Lung (tissue), 11 donors: ENCODE measurements at regions not wholly inside any gene's neighbourhood (a gene's known extent, or its start where the extent isn't known, plus 50 kb on each side); places are given as distances from the start of the nearest gene placed in this dataset.

Experiments
- ATAC-seq: fragments of 200-7000 bp; cut with Tn5 transposase; one replicate; pipeline ENCODE4 v1.9.1; 2020; ENCODE audit warnings: moderate number of reproducible peaks; ENCODE audit not compliant: insufficient read depth, low FRiP score
- DNase-seq, 3 donors: peaks; one replicate each; pipeline ENCODE4 v3.0.0-alpha.2; 2013 to 2017
- H3K27ac ChIP-seq, 2 donors: one replicate each; pipeline ENCODE4 v1.5.1; 2013; ENCODE audit warnings: mild to moderate bottlenecking in 2 of 2, moderate library complexity in 2 of 2, control low read depth in 1 of 2, inconsistent platforms in 1 of 2, low read depth in 1 of 2, low read length in 1 of 2
- H3K27me3 ChIP-seq, 3 donors: one replicate each; pipeline ENCODE4 v1.5.1; 2013; ENCODE audit warnings: low read length in 2 of 3; ENCODE audit not compliant: control insufficient read depth in 3 of 3, insufficient read depth in 3 of 3
- H3K36me3 ChIP-seq, 4 donors: one replicate each; pipeline ENCODE4 v1.5.1; 2013; ENCODE audit warnings: low read length in 4 of 4, mild to moderate bottlenecking in 1 of 4, moderate library complexity in 1 of 4; ENCODE audit not compliant: control insufficient read depth in 4 of 4, insufficient read depth in 4 of 4
- H3K4me1 ChIP-seq, 5 donors: one replicate each; pipeline ENCODE4 v1.5.1; 2013; ENCODE audit warnings: low read length in 5 of 5, mild to moderate bottlenecking in 2 of 5, moderate library complexity in 1 of 5; ENCODE audit not compliant: control insufficient read depth in 5 of 5, insufficient read depth in 5 of 5
- H3K4me3 ChIP-seq: one replicate; pipeline ENCODE4 v1.5.1; 2013; ENCODE audit warnings: mild to moderate bottlenecking, control low read depth, moderate library complexity
- H3K9ac ChIP-seq, 2 donors: one replicate each; pipeline ENCODE4 v1.5.1; 2013; ENCODE audit warnings: low read length in 2 of 2, control low read depth in 1 of 2; ENCODE audit not compliant: insufficient read depth in 1 of 2
- H3K9me3 ChIP-seq, 4 donors: one replicate each; pipeline ENCODE4 v1.5.1; 2013; ENCODE audit warnings: low read length in 3 of 4, mild to moderate bottlenecking in 1 of 4, moderate library complexity in 1 of 4; ENCODE audit not compliant: control insufficient read depth in 4 of 4, insufficient read depth in 3 of 4
- CTCF ChIP-seq: IDR thresholded peaks from 2 replicates; pipeline ENCODE4 v1.5.1; 2012; ENCODE audit warnings: mild to moderate bottlenecking; ENCODE audit errors: control extremely low read depth, extremely low read depth
- WGBS, 2 donors: extraction: QIAGEN DNeasy Blood & Tissue Kit; methylation state at CpG; one replicate each; pipeline ENCODE4 v1.1.7; 2013; 5-methylcytosine and 5-hydroxymethylcytosine counted together
- donor health status: control.
- donor health status: control.
- donor health status: Bipolar disorder and iron deficiency.
- donor health status: healthy.
- donor health status: DM: yes; HTN: yes; CAD: no.

- no peak for TF ChIP-seq CTCF
- H3K27me3 ChIP-seq: no peaks in the 10 kb centered on the region
- ATAC-seq (no peak), DNase-seq (peak in 1 of 3 donors; percentile 9)
- no peaks in the 10 kb centered on the region for H3K36me3 ChIP-seq
- H3K9ac ChIP-seq: no peak overlapping the region
- no peak overlapping the region for H3K4me3 ChIP-seq
- H3K9me3 ChIP-seq: peaks cover 0 to 33% (median under 1%) of the 10 kb centered on the region in 4 donors
- H3K4me1 ChIP-seq: no peaks in the 10 kb centered on the region
- H3K27ac ChIP-seq: no peak overlapping the region
Observed at GRCh38 chr16:62475573-62475972, 439.3 kb upstream of the CDH8 start.

GRCh38 chr16:62462971-62463370 is 426.7 kb upstream of the CDH8 start:
- no peak for TF ChIP-seq CTCF
- ATAC-seq (no peak), DNase-seq (no peak)
- 75 to 89% methylated on average over 2 of the region's 2 CpGs for WGBS, 2 donors
- no peaks in the 10 kb centered on the region for H3K9me3 ChIP-seq
- H3K27ac ChIP-seq: no peak overlapping the region
- no peaks in the 10 kb centered on the region for H3K36me3 ChIP-seq
- no peaks in the 10 kb centered on the region for H3K4me1 ChIP-seq
- no peak overlapping the region for H3K9ac ChIP-seq
- H3K4me3 ChIP-seq: no peak overlapping the region
- no peaks in the 10 kb centered on the region for H3K27me3 ChIP-seq

GRCh38 chr16:62450291-62450690 is 414.1 kb upstream of the CDH8 start:
- no peak overlapping the region for H3K27ac ChIP-seq
- ATAC-seq: no peak
- H3K4me3 ChIP-seq: no peak overlapping the region
- no peak overlapping the region for H3K9ac ChIP-seq
- no peak for DNase-seq
- WGBS, 2 donors: 55 to 59% methylated on average over 5 of the region's 5 CpGs
- no peaks in the 10 kb centered on the region for H3K27me3 ChIP-seq
- no peaks in the 10 kb centered on the region for H3K4me1 ChIP-seq
- peaks cover 0 to 3% (median 0%) of the 10 kb centered on the region in 4 donors for H3K9me3 ChIP-seq
- no peak for TF ChIP-seq CTCF
- no peaks in the 10 kb centered on the region for H3K36me3 ChIP-seq

- 71 to 79% methylated on average over 2 of the region's 2 CpGs for WGBS, 2 donors
- ATAC-seq: no peak
- H3K27me3 ChIP-seq: no peaks in the 10 kb centered on the region
- TF ChIP-seq CTCF: no peak
- H3K36me3 ChIP-seq: no peaks in the 10 kb centered on the region
- no peaks in the 10 kb centered on the region for H3K4me1 ChIP-seq
- no peak overlapping the region for H3K4me3 ChIP-seq
- H3K9ac ChIP-seq: no peak overlapping the region
- H3K9me3 ChIP-seq: peaks cover 0 to 12% (median 2%) of the 10 kb centered on the region in 4 donors
- no peak overlapping the region for H3K27ac ChIP-seq
- no peak for DNase-seq
Observed at GRCh38 chr16:62445909-62446308, 409.7 kb upstream of the CDH8 start.
